ENCODE measurements at regions not wholly inside any gene's neighbourhood (a gene's known extent, or its start where the extent isn't known, plus 50 kb on each side); places are given as distances from the start of the nearest gene placed in this dataset.

DNA sequence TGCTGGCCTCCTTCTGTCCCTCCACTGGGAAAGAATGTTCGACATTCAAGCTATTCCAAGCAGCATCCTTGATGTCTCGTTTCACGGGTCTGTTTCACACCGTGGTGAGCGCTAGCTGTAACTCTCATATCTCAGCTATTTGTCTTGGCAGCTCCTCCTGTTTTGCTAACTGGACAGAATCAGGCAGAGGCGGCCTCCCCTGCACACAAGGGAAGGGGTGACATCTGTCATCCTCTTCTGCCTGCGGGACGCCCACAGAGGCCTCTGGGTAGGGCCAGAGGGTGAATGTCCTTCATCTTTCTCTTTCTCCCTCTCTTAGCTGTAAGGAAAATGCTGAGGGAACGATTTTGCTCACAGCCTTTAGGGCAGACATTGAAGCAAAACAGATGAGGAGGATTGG is 232.8 kb upstream of the GMDS start:
- no peak overlapping the region for H3K9ac ChIP-seq (ENCODE audit: low read length)
- no CpG with 5 or more reads among the region's 9 CpGs for WGBS (ENCODE audit: extremely low coverage, insufficient coverage, insufficient read length)
- DNase-seq = peak; percentile 88 to 95

DNA sequence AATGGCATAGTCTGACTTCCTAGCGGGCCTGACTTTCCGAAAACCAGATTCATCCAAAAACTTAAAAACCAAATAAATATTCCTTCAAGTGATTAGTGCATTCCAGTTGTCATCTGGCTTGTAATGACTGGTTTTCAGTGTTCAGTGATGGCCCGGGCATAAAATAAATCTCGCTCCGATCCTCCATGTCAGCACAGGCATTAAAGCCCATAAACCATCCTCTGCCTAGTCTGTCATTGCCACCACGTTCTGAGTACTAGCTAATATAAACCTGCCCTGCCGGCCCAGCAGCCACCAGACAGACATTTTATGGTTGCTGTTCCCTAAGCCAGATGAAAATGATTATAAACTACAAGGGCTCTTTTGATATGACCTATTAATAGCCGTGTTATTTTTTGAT is 232.3 kb upstream of the GMDS start:
- no CpG with 5 or more reads among the region's 8 CpGs for WGBS (ENCODE audit: extremely low coverage, insufficient coverage, insufficient read length)
- Histone ChIP-seq H3K79me2 (ENCODE audit: control insufficient read depth, insufficient read depth, low read length, poor library complexity) (no peaks in the 10 kb centered on the region), H3K18ac (ENCODE audit: low read length) (no peak overlapping the region), H2AFZ (ENCODE audit: insufficient read depth, low read length, poor library complexity) (no peak overlapping the region), H3K4me2 (ENCODE audit: low read length) (no peak overlapping the region), H3K23ac (ENCODE audit: low read length) (no peak overlapping the region), H3K4me3 (ENCODE audit: low read depth, low read length) (no peak overlapping the region), H3K9ac (ENCODE audit: low read length) (no peak overlapping the region), H3K36me3 (ENCODE audit: control insufficient read depth in 1 of 2, insufficient read depth in 2 of 2, low read length in 2 of 2) (no peaks in the 10 kb centered on the region), H2BK12ac (ENCODE audit: low read length) (no peak overlapping the region), H4K12ac (ENCODE audit: low read depth, low read length) (no peak overlapping the region), H2BK120ac (ENCODE audit: insufficient read depth, low read length, poor library complexity) (no peak overlapping the region), H3K27me3 (ENCODE audit: insufficient read depth, low read length) (no peaks in the 10 kb centered on the region), H3K79me1 (ENCODE audit: low read length) (no peaks in the 10 kb centered on the region), H3K4me1 (ENCODE audit: control insufficient read depth in 1 of 2, insufficient read depth in 2 of 2, low read length in 2 of 2) (peaks cover 7 to 13% of the 10 kb centered on the region in 2 experiments), H3K9me3 (ENCODE audit: insufficient read depth, low read depth, low read length) (peaks cover 8% of the 10 kb centered on the region), H2BK5ac (ENCODE audit: low read depth, low read length, poor library complexity) (no peak overlapping the region), H2AK5ac (ENCODE audit: low read length) (no peak overlapping the region), H4K8ac (ENCODE audit: low read depth, low read length) (peak overlapping the region; percentile 22), H3K14ac (ENCODE audit: low read length) (no peak overlapping the region), H3K4ac (ENCODE audit: low read depth, low read length) (no peak overlapping the region), H3K27ac (ENCODE audit: low read depth, low read length) (no peak overlapping the region), H4K91ac (ENCODE audit: low read depth, low read length) (no peak overlapping the region)
- peak; percentile 60 to 67 for DNase-seq

More for the DNA sequence above, 232.8 kb upstream of the GMDS start:
- no peak overlapping the region for H3K14ac ChIP-seq (ENCODE audit: low read length)
- no peak overlapping the region for H4K91ac ChIP-seq (ENCODE audit: low read depth, low read length)
- H3K4ac ChIP-seq (ENCODE audit: low read depth, low read length) = no peak overlapping the region
- no peaks in the 10 kb centered on the region for H3K27me3 ChIP-seq (ENCODE audit: insufficient read depth, low read length)
- H4K12ac ChIP-seq (ENCODE audit: low read depth, low read length) = no peak overlapping the region
- no peak overlapping the region for H2BK12ac ChIP-seq (ENCODE audit: low read length)
- H3K4me3 ChIP-seq (ENCODE audit: low read depth, low read length) = no peak overlapping the region
- no peak overlapping the region for H3K23ac ChIP-seq (ENCODE audit: low read length)
- peaks cover 8% of the 10 kb centered on the region for H3K9me3 ChIP-seq (ENCODE audit: insufficient read depth, low read depth, low read length)
- no peak overlapping the region for H2AK5ac ChIP-seq (ENCODE audit: low read length)
- no peak overlapping the region for H2AFZ ChIP-seq (ENCODE audit: insufficient read depth, low read length, poor library complexity)
- H4K8ac ChIP-seq (ENCODE audit: low read depth, low read length) = no peak overlapping the region
- no peaks in the 10 kb centered on the region for H3K79me2 ChIP-seq (ENCODE audit: control insufficient read depth, insufficient read depth, low read length, poor library complexity)
- H3K4me1 ChIP-seq (ENCODE audit: control insufficient read depth in 1 of 2, insufficient read depth in 2 of 2, low read length in 2 of 2) = peaks cover 7 to 13% of the 10 kb centered on the region in 2 experiments
- no peaks in the 10 kb centered on the region for H3K36me3 ChIP-seq (ENCODE audit: control insufficient read depth in 1 of 2, insufficient read depth in 2 of 2, low read length in 2 of 2)
- no peak overlapping the region for H3K18ac ChIP-seq (ENCODE audit: low read length)
- no peak overlapping the region for H3K27ac ChIP-seq (ENCODE audit: low read depth, low read length)
- no peak overlapping the region for H2BK5ac ChIP-seq (ENCODE audit: low read depth, low read length, poor library complexity)
- H2BK120ac ChIP-seq (ENCODE audit: insufficient read depth, low read length, poor library complexity) = no peak overlapping the region
- H3K79me1 ChIP-seq (ENCODE audit: low read length) = no peaks in the 10 kb centered on the region
- peak overlapping the region; percentile 7 for H3K4me2 ChIP-seq (ENCODE audit: low read length)

DNA sequence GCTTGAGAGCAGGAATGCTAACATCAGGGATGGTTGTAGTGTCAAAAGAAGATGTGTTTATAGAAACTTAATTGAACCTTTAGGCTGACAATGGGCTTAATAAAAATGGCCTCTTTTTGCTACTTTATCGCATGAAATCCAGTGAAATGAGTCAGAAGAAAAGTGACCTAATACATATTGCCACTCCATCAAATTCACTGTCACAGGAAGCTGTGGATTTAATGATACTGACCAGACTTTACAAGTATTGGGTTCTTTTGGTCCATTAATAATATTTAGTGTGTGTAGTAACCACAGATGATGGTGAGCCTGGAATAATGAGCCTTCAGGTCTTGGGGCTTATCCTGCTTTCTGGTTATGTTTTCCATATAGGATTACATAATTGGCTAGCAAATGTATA is 231.8 kb upstream of the GMDS start:
- H4K91ac ChIP-seq (ENCODE audit: low read depth, low read length) = no peak overlapping the region
- no peak overlapping the region for H2AK5ac ChIP-seq (ENCODE audit: low read length)
- H3K4me2 ChIP-seq (ENCODE audit: low read length) = no peak overlapping the region
- no peak overlapping the region for H3K23ac ChIP-seq (ENCODE audit: low read length)
- peaks cover 7 to 13% of the 10 kb centered on the region in 2 experiments for H3K4me1 ChIP-seq (ENCODE audit: control insufficient read depth in 1 of 2, insufficient read depth in 2 of 2, low read length in 2 of 2)
- no peaks in the 10 kb centered on the region for H3K27me3 ChIP-seq (ENCODE audit: insufficient read depth, low read length)
- peak in 1 of 2 donors; percentile 60 for DNase-seq
- H3K4ac ChIP-seq (ENCODE audit: low read depth, low read length) = no peak overlapping the region
- H4K12ac ChIP-seq (ENCODE audit: low read depth, low read length) = no peak overlapping the region
- H3K9ac ChIP-seq (ENCODE audit: low read length) = no peak overlapping the region
- WGBS (ENCODE audit: extremely low coverage, insufficient coverage, insufficient read length) = no CpG with 5 or more reads among the region's 1 CpG
- peaks cover 5% of the 10 kb centered on the region for H3K9me3 ChIP-seq (ENCODE audit: insufficient read depth, low read depth, low read length)
- no peak overlapping the region for H3K4me3 ChIP-seq (ENCODE audit: low read depth, low read length)
- H2AFZ ChIP-seq (ENCODE audit: insufficient read depth, low read length, poor library complexity) = no peak overlapping the region
- no peaks in the 10 kb centered on the region for H3K79me1 ChIP-seq (ENCODE audit: low read length)
- H2BK5ac ChIP-seq (ENCODE audit: low read depth, low read length, poor library complexity) = no peak overlapping the region
- H3K18ac ChIP-seq (ENCODE audit: low read length) = no peak overlapping the region
- H3K36me3 ChIP-seq (ENCODE audit: control insufficient read depth in 1 of 2, insufficient read depth in 2 of 2, low read length in 2 of 2) = no peaks in the 10 kb centered on the region
- no peaks in the 10 kb centered on the region for H3K79me2 ChIP-seq (ENCODE audit: control insufficient read depth, insufficient read depth, low read length, poor library complexity)
- H2BK12ac ChIP-seq (ENCODE audit: low read length) = no peak overlapping the region
- no peak overlapping the region for H3K14ac ChIP-seq (ENCODE audit: low read length)
- no peak overlapping the region for H3K27ac ChIP-seq (ENCODE audit: low read depth, low read length)
- no peak overlapping the region for H2BK120ac ChIP-seq (ENCODE audit: insufficient read depth, low read length, poor library complexity)
- H4K8ac ChIP-seq (ENCODE audit: low read depth, low read length) = no peak overlapping the region

DNA sequence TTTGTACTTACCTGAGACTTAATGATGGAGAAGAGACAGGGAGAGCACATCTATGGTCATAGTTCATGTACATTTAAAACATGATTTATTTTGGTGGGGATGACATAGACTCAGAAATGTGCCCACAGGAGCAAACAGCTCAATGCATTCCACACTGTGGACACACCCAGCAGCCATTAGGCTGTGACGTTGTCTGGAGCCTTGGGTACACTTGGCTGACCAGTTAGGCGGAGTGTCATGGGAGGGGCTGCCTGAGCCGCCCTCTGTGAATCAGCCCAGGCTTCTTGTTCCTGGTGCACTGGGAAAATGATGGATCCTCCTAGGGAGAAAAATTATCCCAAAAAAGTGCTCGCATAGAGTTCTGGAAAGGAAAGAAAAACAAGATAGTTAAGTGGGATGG is 231.0 kb upstream of the GMDS start:
- Histone ChIP-seq H3K18ac (ENCODE audit: low read length) (no peak overlapping the region), H3K4me3 (ENCODE audit: low read depth, low read length) (no peak overlapping the region), H3K36me3 (ENCODE audit: control insufficient read depth in 1 of 2, insufficient read depth in 2 of 2, low read length in 2 of 2) (no peaks in the 10 kb centered on the region), H4K12ac (ENCODE audit: low read depth, low read length) (no peak overlapping the region), H4K91ac (ENCODE audit: low read depth, low read length) (no peak overlapping the region), H2BK120ac (ENCODE audit: insufficient read depth, low read length, poor library complexity) (no peak overlapping the region), H2BK12ac (ENCODE audit: low read length) (no peak overlapping the region), H3K14ac (ENCODE audit: low read length) (no peak overlapping the region), H2AFZ (ENCODE audit: insufficient read depth, low read length, poor library complexity) (no peak overlapping the region), H3K79me1 (ENCODE audit: low read length) (no peaks in the 10 kb centered on the region), H3K9ac (ENCODE audit: low read length) (no peak overlapping the region), H2BK5ac (ENCODE audit: low read depth, low read length, poor library complexity) (no peak overlapping the region), H3K4me2 (ENCODE audit: low read length) (no peak overlapping the region), H3K4ac (ENCODE audit: low read depth, low read length) (no peak overlapping the region), H3K27ac (ENCODE audit: low read depth, low read length) (no peak overlapping the region), H3K27me3 (ENCODE audit: insufficient read depth, low read length) (no peaks in the 10 kb centered on the region), H3K23ac (ENCODE audit: low read length) (no peak overlapping the region), H3K4me1 (ENCODE audit: control insufficient read depth in 1 of 2, insufficient read depth in 2 of 2, low read length in 2 of 2) (peaks cover 7 to 13% of the 10 kb centered on the region in 2 experiments), H3K79me2 (ENCODE audit: control insufficient read depth, insufficient read depth, low read length, poor library complexity) (no peaks in the 10 kb centered on the region), H2AK5ac (ENCODE audit: low read length) (no peak overlapping the region), H4K8ac (ENCODE audit: low read depth, low read length) (no peak overlapping the region), H3K9me3 (ENCODE audit: insufficient read depth, low read depth, low read length) (peaks cover 3% of the 10 kb centered on the region)
- DNase-seq = peak; percentile 91 to 95
- no CpG with 5 or more reads among the region's 4 CpGs for WGBS (ENCODE audit: extremely low coverage, insufficient coverage, insufficient read length)
